NT2/D1 (cell line): ENCODE measurements at regions not wholly inside any gene's neighbourhood (a gene's known extent, or its start where the extent isn't known, plus 50 kb on each side); places are given as distances from the start of the nearest gene placed in this dataset.

Experiments
- SUZ12 ChIP-seq: IDR thresholded peaks from 2 replicates; pipeline ENCODE4 v1.6.1; 2011; ENCODE audit not compliant: insufficient read length, insufficient read depth; ENCODE audit errors: extremely low read depth
- YY1 ChIP-seq: IDR thresholded peaks from 2 replicates; pipeline ENCODE4 v1.6.1; 2011; ENCODE audit not compliant: insufficient read length, insufficient read depth

- TF ChIP-seq YY1 (no peak), SUZ12 (no peak)
Observed at GRCh38 chr3:117226932-117227331, 517.4 kb downstream of the TUSC7 start.
